Parathyroid adenoma (tissue), 2 donors: ENCODE measurements at regions not wholly inside any gene's neighbourhood (a gene's known extent, or its start where the extent isn't known, plus 50 kb on each side); places are given as distances from the start of the nearest gene placed in this dataset.

ENCODE experiments used
- H2AFZ ChIP-seq: fragments of 300-600 bp; sonication (generic); one replicate; pipeline ENCODE4 v1.7.0; 2017; ENCODE audit warnings: antibody characterized with exemption, mild to moderate bottlenecking
- H3K27ac ChIP-seq: fragments of 300-600 bp; sonication (generic); one replicate; pipeline ENCODE4 v1.7.0; 2017
- H3K27me3 ChIP-seq: fragments of 300-600 bp; sonication (generic); one replicate; pipeline ENCODE4 v1.7.0; 2017; ENCODE audit warnings: low read length; ENCODE audit not compliant: control insufficient read depth, insufficient read depth
- H3K36me3 ChIP-seq: fragments of 300-600 bp; sonication (generic); one replicate; pipeline ENCODE4 v1.7.0; 2017; ENCODE audit warnings: low read length; ENCODE audit not compliant: control insufficient read depth, insufficient read depth
- H3K4me1 ChIP-seq: fragments of 300-600 bp; sonication (generic); one replicate; pipeline ENCODE4 v1.7.0; 2017; ENCODE audit warnings: control low read depth
- H3K4me2 ChIP-seq: fragments of 300-600 bp; sonication (generic); one replicate; pipeline ENCODE4 v1.7.0; 2017; ENCODE audit warnings: low read length
- H3K4me3 ChIP-seq: fragments of 300-600 bp; sonication (generic); one replicate; pipeline ENCODE4 v1.7.0; 2017; ENCODE audit warnings: low read depth, low read length
- H3K79me2 ChIP-seq: fragments of 300-600 bp; sonication (generic); one replicate; pipeline ENCODE4 v1.7.0; 2017; ENCODE audit warnings: control low read depth
- H3K9ac ChIP-seq: fragments of 300-600 bp; sonication (generic); one replicate; pipeline ENCODE4 v1.7.0; 2017; ENCODE audit warnings: mild to moderate bottlenecking
- H3K9me3 ChIP-seq: fragments of 300-600 bp; sonication (generic); one replicate; pipeline ENCODE4 v1.7.0; 2017; ENCODE audit warnings: low read length; ENCODE audit not compliant: control insufficient read depth
- CTCF ChIP-seq: fragments of 300-600 bp; sonication (generic); IDR thresholded peaks from one replicate; pipeline ENCODE4 v1.7.0; 2017; ENCODE audit warnings: antibody characterized with exemption, mild to moderate bottlenecking
- donor health status: primary hyperparathyroidism.

GRCh38 chr4:114304567-114304966 is 294.0 kb upstream of the UGT8 start:
- Histone ChIP-seq H3K27me3 (no peaks in the 10 kb centered on the region), H3K4me3 (no peak overlapping the region), H3K79me2 (no peaks in the 10 kb centered on the region), H3K4me1 (no peaks in the 10 kb centered on the region), H3K36me3 (no peaks in the 10 kb centered on the region), H3K9ac (no peak overlapping the region), H2AFZ (no peak overlapping the region), H3K27ac (no peak overlapping the region), H3K9me3 (no peaks in the 10 kb centered on the region), H3K4me2 (no peak overlapping the region)
- TF ChIP-seq CTCF: no peak

- TF ChIP-seq CTCF: no peak
- Histone ChIP-seq H3K4me3 (no peak overlapping the region), H3K9ac (no peak overlapping the region)
Measured at GRCh38 chr4:114306946-114307345, 291.7 kb upstream of the UGT8 start.

GRCh38 chr4:114310296-114310925 is 288.2 kb upstream of the UGT8 start:
- TF ChIP-seq CTCF: no peak
- no peak overlapping the region for H2AFZ ChIP-seq

More at GRCh38 chr4:114306946-114307345, 291.7 kb upstream of the UGT8 start:
- Histone ChIP-seq H2AFZ (no peak overlapping the region), H3K36me3 (no peaks in the 10 kb centered on the region), H3K9me3 (no peaks in the 10 kb centered on the region), H3K27me3 (no peaks in the 10 kb centered on the region), H3K4me1 (no peaks in the 10 kb centered on the region), H3K79me2 (no peaks in the 10 kb centered on the region), H3K27ac (no peak overlapping the region), H3K4me2 (no peak overlapping the region)

GRCh38 chr4:114311787-114312186 is 286.8 kb upstream of the UGT8 start:
- H3K27ac ChIP-seq: no peak overlapping the region
- H3K79me2 ChIP-seq: no peaks in the 10 kb centered on the region
- H3K9ac ChIP-seq: no peak overlapping the region
- H3K27me3 ChIP-seq: no peaks in the 10 kb centered on the region
- no peak for TF ChIP-seq CTCF
- no peak overlapping the region for H2AFZ ChIP-seq
- no peak overlapping the region for H3K4me2 ChIP-seq
- no peaks in the 10 kb centered on the region for H3K9me3 ChIP-seq
- H3K4me1 ChIP-seq: no peaks in the 10 kb centered on the region
- H3K4me3 ChIP-seq: no peak overlapping the region
- H3K36me3 ChIP-seq: no peaks in the 10 kb centered on the region

More at GRCh38 chr4:114310296-114310925, 288.2 kb upstream of the UGT8 start:
- no peak overlapping the region for H3K4me3 ChIP-seq
- no peaks in the 10 kb centered on the region for H3K4me1 ChIP-seq
- H3K9ac ChIP-seq: no peak overlapping the region
- no peak overlapping the region for H3K4me2 ChIP-seq
- no peak overlapping the region for H3K27ac ChIP-seq
- H3K9me3 ChIP-seq: no peaks in the 10 kb centered on the region
- H3K79me2 ChIP-seq: no peaks in the 10 kb centered on the region
- no peaks in the 10 kb centered on the region for H3K27me3 ChIP-seq
- H3K36me3 ChIP-seq: no peaks in the 10 kb centered on the region

GRCh38 chr4:114312338-114312737 is 286.3 kb upstream of the UGT8 start:
- TF ChIP-seq CTCF: no peak
- no peaks in the 10 kb centered on the region for H3K36me3 ChIP-seq
- H3K9ac ChIP-seq: no peak overlapping the region
- no peaks in the 10 kb centered on the region for H3K79me2 ChIP-seq
- H3K27me3 ChIP-seq: no peaks in the 10 kb centered on the region
- no peaks in the 10 kb centered on the region for H3K4me1 ChIP-seq
- no peak overlapping the region for H3K4me2 ChIP-seq
- no peaks in the 10 kb centered on the region for H3K9me3 ChIP-seq
- no peak overlapping the region for H2AFZ ChIP-seq
- H3K4me3 ChIP-seq: no peak overlapping the region
- no peak overlapping the region for H3K27ac ChIP-seq
